RWPE2 (cell line): ENCODE measurements at regions not wholly inside any gene's neighbourhood (a gene's known extent, or its start where the extent isn't known, plus 50 kb on each side); places are given as distances from the start of the nearest gene placed in this dataset.

ENCODE experiments used
- ATAC-seq: fragments of 200-7000 bp; cut with Tn5 transposase; 3 replicates; pipeline ENCODE4 v1.9.1; 2021; ENCODE audit warnings: low read depth
- DNase-seq: peaks from one replicate; pipeline ENCODE4 v3.0.0-alpha.2; 2020; ENCODE audit warnings: low spot score
- H3K27ac ChIP-seq: fragments of 450-650 bp; 2 replicates; pipeline ENCODE4 v1.5.1; 2017; ENCODE audit warnings: mild to moderate bottlenecking; ENCODE audit not compliant: poor library complexity, severe bottlenecking
- H3K27me3 ChIP-seq: fragments of 250-450 bp; sonication (Bioruptor Pico); 2 replicates; pipeline ENCODE4 v1.5.1; 2021; ENCODE audit warnings: mild to moderate bottlenecking, moderate library complexity; ENCODE audit not compliant: insufficient read depth, poor library complexity, severe bottlenecking
- H3K36me3 ChIP-seq: fragments of 250-450 bp; sonication (Bioruptor Pico); 2 replicates; pipeline ENCODE4 v1.5.1; 2020; ENCODE audit warnings: low read depth, mild to moderate bottlenecking, moderate library complexity
- H3K4me1 ChIP-seq: fragments of 250-450 bp; sonication (Bioruptor Pico); 2 replicates; pipeline ENCODE4 v1.5.1; 2021; ENCODE audit warnings: mild to moderate bottlenecking, moderate library complexity; ENCODE audit not compliant: insufficient read depth, poor library complexity, severe bottlenecking
- H3K4me3 ChIP-seq: fragments of 250-450 bp; sonication (Bioruptor Pico); 2 replicates; pipeline ENCODE4 v1.5.1; 2021; ENCODE audit warnings: mild to moderate bottlenecking, moderate library complexity; ENCODE audit not compliant: severe bottlenecking
- H3K9me3 ChIP-seq: fragments of 250-450 bp; sonication (Bioruptor Pico); 2 replicates; pipeline ENCODE4 v1.5.1; 2021; ENCODE audit warnings: mild to moderate bottlenecking, moderate library complexity; ENCODE audit not compliant: severe bottlenecking
- CTCF ChIP-seq: fragments of 450-650 bp; IDR thresholded peaks from one replicate; pipeline ENCODE4 v1.5.1; 2017; ENCODE audit warnings: mild to moderate bottlenecking, moderate library complexity; ENCODE audit not compliant: poor library complexity, severe bottlenecking

DNA sequence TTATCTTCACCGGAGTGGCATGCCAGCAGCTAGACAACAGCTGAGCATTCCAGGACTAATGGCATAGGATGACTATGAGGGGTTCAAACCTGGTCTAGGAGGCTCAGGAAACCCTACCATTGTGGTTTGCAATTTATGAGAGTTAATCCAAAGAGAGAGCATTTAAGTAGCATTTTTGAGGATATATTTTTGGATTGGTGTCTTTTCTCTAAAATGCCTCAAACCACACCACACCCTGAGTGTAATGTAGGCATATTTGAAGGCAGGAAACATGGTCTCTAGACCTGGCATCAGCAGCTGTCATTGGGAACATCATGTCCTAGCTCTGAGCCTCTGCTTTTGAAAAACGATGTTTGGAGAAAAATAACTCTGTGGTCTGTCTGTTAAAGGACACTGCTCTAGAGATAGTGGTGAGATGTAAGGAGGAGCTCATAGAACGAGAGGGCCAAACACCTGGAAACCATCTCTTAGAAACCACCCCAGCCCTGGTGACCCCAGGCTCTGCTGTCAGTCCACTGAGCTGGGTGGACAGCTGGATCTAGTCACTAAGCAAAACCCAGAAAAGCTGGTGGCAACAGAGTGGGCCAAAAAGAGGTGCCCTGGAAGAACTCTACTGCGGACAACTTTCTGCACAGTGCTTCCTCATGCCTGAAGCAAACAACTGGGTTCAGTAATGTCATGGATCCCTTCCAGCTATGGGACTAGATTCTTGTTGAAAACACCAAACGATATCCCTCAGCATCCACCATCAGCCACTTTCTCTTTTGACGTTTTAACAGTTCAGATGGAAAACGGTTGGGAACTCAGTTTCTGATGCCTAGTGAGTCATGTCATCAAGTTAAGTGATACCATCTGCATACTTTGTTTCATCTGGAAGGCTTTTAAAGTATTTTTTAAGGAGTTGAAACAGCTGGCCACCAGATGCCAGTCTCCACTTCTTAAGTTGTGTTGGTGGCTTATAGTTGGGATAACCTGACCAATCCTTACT, 100.2 kb upstream of the C1QTNF7 start:
- H3K4me3 ChIP-seq, result no peak overlapping the region
- no peak for TF ChIP-seq CTCF

GRCh38 chr4:15331930-15332329, 95.9 kb upstream of the C1QTNF7 start:
- H3K27me3 ChIP-seq, result no peaks in the 10 kb centered on the region
- DNase-seq, result no peak
- H3K4me3 ChIP-seq, result no peak overlapping the region
- ATAC-seq, result no peak
- no peak overlapping the region for H3K27ac ChIP-seq
- no peak for TF ChIP-seq CTCF
- no peaks in the 10 kb centered on the region for H3K9me3 ChIP-seq
- no peaks in the 10 kb centered on the region for H3K4me1 ChIP-seq
- H3K36me3 ChIP-seq, result no peaks in the 10 kb centered on the region

More for the DNA sequence above, 100.2 kb upstream of the C1QTNF7 start:
- ATAC-seq (no peak), DNase-seq (no peak)
- Histone ChIP-seq H3K4me1 (no peaks in the 10 kb centered on the region), H3K27me3 (no peaks in the 10 kb centered on the region), H3K9me3 (no peaks in the 10 kb centered on the region), H3K27ac (no peak overlapping the region), H3K36me3 (no peaks in the 10 kb centered on the region)

GRCh38 chr4:15332377-15332776, 95.5 kb upstream of the C1QTNF7 start:
- DNase-seq (no peak), ATAC-seq (no peak)
- TF ChIP-seq CTCF, result no peak

GRCh38 chr4:15333692-15334633, 93.9 kb upstream of the C1QTNF7 start:
- DNase-seq (no peak), ATAC-seq (no peak)
- TF ChIP-seq CTCF, result no peak
- Histone ChIP-seq H3K36me3 (no peaks in the 10 kb centered on the region), H3K27me3 (no peaks in the 10 kb centered on the region), H3K9me3 (no peaks in the 10 kb centered on the region), H3K27ac (no peak overlapping the region), H3K4me3 (no peak overlapping the region), H3K4me1 (no peaks in the 10 kb centered on the region)

More at GRCh38 chr4:15332377-15332776, 95.5 kb upstream of the C1QTNF7 start:
- Histone ChIP-seq H3K27me3 (no peaks in the 10 kb centered on the region), H3K9me3 (no peaks in the 10 kb centered on the region), H3K4me3 (no peak overlapping the region), H3K36me3 (no peaks in the 10 kb centered on the region), H3K27ac (no peak overlapping the region), H3K4me1 (no peaks in the 10 kb centered on the region)
